ENCODE measurements at regions not wholly inside any gene's neighbourhood (a gene's known extent, or its start where the extent isn't known, plus 50 kb on each side); places are given as distances from the start of the nearest gene placed in this dataset.

DNA sequence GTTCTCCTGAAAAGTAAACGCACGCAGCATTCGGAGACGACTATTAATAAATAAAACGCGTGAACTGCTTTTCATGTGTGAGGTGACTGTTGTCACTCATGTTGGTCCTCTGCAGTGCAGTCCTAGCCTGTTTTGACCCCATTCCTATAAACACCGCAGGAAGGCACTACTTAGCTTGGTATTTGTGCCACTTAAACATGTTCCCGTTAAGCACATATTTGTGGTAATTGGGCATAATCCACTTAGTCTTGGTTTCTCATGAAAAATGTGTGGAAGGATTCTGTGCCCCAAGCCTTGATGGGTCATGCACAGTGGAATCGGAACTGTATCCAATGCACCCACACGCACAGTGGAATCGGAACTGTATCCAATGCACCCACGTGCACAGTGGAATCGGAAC is 313.9 kb downstream of the THBS2 start:
- TF ChIP-seq POLR2A (IDR thresholded peaks at IDR 0.05; ENCODE audit: low read depth, low read length) (no peak), TAF1 (IDR thresholded peaks at IDR 0.05; ENCODE audit: low read depth, low read length) (no peak), SPI1 (IDR thresholded peaks at IDR 0.05; ENCODE audit: low read depth, low read length) (no peak), POLR2AphosphoS5 (IDR thresholded peaks at IDR 0.05; ENCODE audit: low read depth, low read length) (no peak), POU2F2 (IDR thresholded peaks at IDR 0.05; ENCODE audit: low read depth, low read length) (no peak), PAX5 (IDR thresholded peaks at IDR 0.05; ENCODE audit: insufficient read depth, low read length, severe bottlenecking) (no peak)
